ENCODE measurements at regions not wholly inside any gene's neighbourhood (a gene's known extent, or its start where the extent isn't known, plus 50 kb on each side); places are given as distances from the start of the nearest gene placed in this dataset.

DNA sequence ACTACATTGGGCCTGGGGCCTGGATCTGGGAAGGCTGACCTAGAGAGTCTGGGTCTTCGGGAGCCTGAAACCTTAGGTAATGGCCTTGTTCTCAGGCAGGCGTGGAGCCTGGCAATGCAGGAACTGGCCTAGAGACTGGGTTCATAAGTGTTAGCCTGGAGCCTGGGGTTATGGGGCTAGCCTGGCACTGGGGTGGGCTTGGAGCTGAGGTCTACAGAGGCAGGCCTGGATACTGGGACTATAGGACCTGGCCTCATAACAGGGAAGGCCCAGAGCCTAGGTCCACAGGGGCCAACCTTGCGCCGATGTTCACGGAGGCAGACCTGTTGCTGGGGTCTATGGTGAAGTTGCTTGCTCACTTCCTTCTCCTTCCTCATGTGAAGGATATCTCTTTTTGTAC, 843.8 kb upstream of the GJE1 start:
- no peak for TF ChIP-seq POLR2A (IDR thresholded peaks at IDR 0.05)
- TF ChIP-seq, protein P1, sequence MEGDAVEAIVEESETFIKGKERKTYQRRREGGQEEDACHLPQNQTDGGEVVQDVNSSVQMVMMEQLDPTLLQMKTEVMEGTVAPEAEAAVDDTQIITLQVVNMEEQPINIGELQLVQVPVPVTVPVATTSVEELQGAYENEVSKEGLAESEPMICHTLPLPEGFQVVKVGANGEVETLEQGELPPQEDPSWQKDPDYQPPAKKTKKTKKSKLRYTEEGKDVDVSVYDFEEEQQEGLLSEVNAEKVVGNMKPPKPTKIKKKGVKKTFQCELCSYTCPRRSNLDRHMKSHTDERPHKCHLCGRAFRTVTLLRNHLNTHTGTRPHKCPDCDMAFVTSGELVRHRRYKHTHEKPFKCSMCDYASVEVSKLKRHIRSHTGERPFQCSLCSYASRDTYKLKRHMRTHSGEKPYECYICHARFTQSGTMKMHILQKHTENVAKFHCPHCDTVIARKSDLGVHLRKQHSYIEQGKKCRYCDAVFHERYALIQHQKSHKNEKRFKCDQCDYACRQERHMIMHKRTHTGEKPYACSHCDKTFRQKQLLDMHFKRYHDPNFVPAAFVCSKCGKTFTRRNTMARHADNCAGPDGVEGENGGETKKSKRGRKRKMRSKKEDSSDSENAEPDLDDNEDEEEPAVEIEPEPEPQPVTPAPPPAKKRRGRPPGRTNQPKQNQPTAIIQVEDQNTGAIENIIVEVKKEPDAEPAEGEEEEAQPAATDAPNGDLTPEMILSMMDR (IDR thresholded peaks at IDR 0.05), result no peak
